Right ventricle myocardium superior (tissue), 1 donor: ENCODE measurements at regions not wholly inside any gene's neighbourhood (a gene's known extent, or its start where the extent isn't known, plus 50 kb on each side); places are given as distances from the start of the nearest gene placed in this dataset.
A peak's percentile ranks its signal among the peaks of the same experiment; 100 is the strongest.

ENCODE experiments used
- ATAC-seq: fragments of 200-7000 bp; cut with Tn5 transposase; one replicate; pipeline ENCODE4 v1.9.1; 2020; ENCODE audit warnings: mild to moderate bottlenecking; ENCODE audit not compliant: poor library complexity
- DNase-seq: peaks from one replicate; pipeline ENCODE4 v3.0.0-alpha.2; 2020
- intact Hi-C: fragments of 100-400 bp; cut with DNase I; formaldehyde crosslinking; loops from one replicate; pipeline ENCODE4 v1.11.2; 2022
- donor health status: DM: no; HTN: yes; CAD: no; lungs with severe emphysema.

GRCh38 chr15:27702581-27702980 is 396.5 kb downstream of the OCA2 start:
- ATAC-seq = no peak
- DNase-seq = no peak
- intact Hi-C loops = no loop called here

- ATAC-seq (no peak), DNase-seq (no peak)
- intact Hi-C loops = no loop called here
These were observed 397.2 kb downstream of the OCA2 start for GRCh38 chr15:27701956-27702355.

GRCh38 chr15:27701014-27701413 is 398.1 kb downstream of the OCA2 start:
- intact Hi-C loops = no loop called here
- ATAC-seq = no peak
- DNase-seq = no peak

GRCh38 chr15:27699699-27700098 is 399.4 kb downstream of the OCA2 start:
- DNase-seq (no peak), ATAC-seq (no peak)
- intact Hi-C loops = no loop called here

- ATAC-seq (peak; percentile 69), DNase-seq (no peak)
- intact Hi-C loops = no loop called here
These were observed 402.6 kb downstream of the OCA2 start for GRCh38 chr15:27696530-27696929.

- intact Hi-C loops = no loop called here
- ATAC-seq (no peak), DNase-seq (no peak)
These were observed 403.4 kb downstream of the OCA2 start for GRCh38 chr15:27695726-27696125.

- no peak for DNase-seq
- ATAC-seq = no peak
- intact Hi-C loops = no loop called here
These were observed 404.5 kb downstream of the OCA2 start for GRCh38 chr15:27694506-27695087.

GRCh38 chr15:27693280-27693679 is 405.8 kb downstream of the OCA2 start:
- intact Hi-C loops = no loop called here
- DNase-seq = no peak
- ATAC-seq = no peak

GRCh38 chr15:27692438-27692837 is 406.7 kb downstream of the OCA2 start:
- ATAC-seq = peak; percentile 72
- intact Hi-C loops = no loop called here
- no peak for DNase-seq

GRCh38 chr15:27690290-27690689 is 408.8 kb downstream of the OCA2 start:
- DNase-seq (no peak), ATAC-seq (no peak)
- intact Hi-C loops = no loop called here

GRCh38 chr15:27686971-27687370 is 412.1 kb downstream of the OCA2 start:
- ATAC-seq = no peak
- intact Hi-C loops = no loop called here

GRCh38 chr15:27686369-27686768 is 412.7 kb downstream of the OCA2 start:
- intact Hi-C loops = no loop called here
- DNase-seq (no peak), ATAC-seq (no peak)

More at GRCh38 chr15:27686971-27687370, 412.1 kb downstream of the OCA2 start:
- no peak for DNase-seq

GRCh38 chr15:27685644-27686043 is 413.5 kb downstream of the OCA2 start:
- intact Hi-C loops = no loop called here
- no peak for ATAC-seq
- DNase-seq = no peak

- DNase-seq = no peak
- intact Hi-C loops = no loop called here
- ATAC-seq = no peak
These were observed 416.0 kb downstream of the OCA2 start for GRCh38 chr15:27683121-27683520.

- DNase-seq (no peak), ATAC-seq (no peak)
- intact Hi-C loops = no loop called here
These were observed 418.1 kb downstream of the OCA2 start for GRCh38 chr15:27681038-27681437.

GRCh38 chr15:27679731-27680471 is 419.2 kb downstream of the OCA2 start:
- no peak for ATAC-seq
- DNase-seq = no peak
- intact Hi-C loops = no loop called here

GRCh38 chr15:27679203-27679602 is 419.9 kb downstream of the OCA2 start:
- DNase-seq (no peak), ATAC-seq (no peak)
- intact Hi-C loops = no loop called here

GRCh38 chr15:27677951-27678350 is 421.2 kb downstream of the OCA2 start:
- no peak for ATAC-seq
- DNase-seq = no peak
- intact Hi-C loops = no loop called here

- ATAC-seq (no peak), DNase-seq (no peak)
- intact Hi-C loops = no loop called here
These were observed 422.5 kb downstream of the OCA2 start for GRCh38 chr15:27676647-27677046.

GRCh38 chr15:27675571-27675970 is 423.5 kb downstream of the OCA2 start:
- DNase-seq (no peak), ATAC-seq (no peak)
- intact Hi-C loops = no loop called here

- intact Hi-C loops = no loop called here
- no peak for ATAC-seq
These were observed 424.3 kb downstream of the OCA2 start for GRCh38 chr15:27674826-27675225.

More at GRCh38 chr15:27674826-27675225, 424.3 kb downstream of the OCA2 start:
- DNase-seq = no peak
